NCI-H2081 (cell line): ENCODE measurements at regions not wholly inside any gene's neighbourhood (a gene's known extent, or its start where the extent isn't known, plus 50 kb on each side); places are given as distances from the start of the nearest gene placed in this dataset.

Experiments
- DNase-seq, 2 experiments: peaks; one replicate each; lab custom pipeline; 2025; lab: John Stamatoyannopoulos, UW

DNA sequence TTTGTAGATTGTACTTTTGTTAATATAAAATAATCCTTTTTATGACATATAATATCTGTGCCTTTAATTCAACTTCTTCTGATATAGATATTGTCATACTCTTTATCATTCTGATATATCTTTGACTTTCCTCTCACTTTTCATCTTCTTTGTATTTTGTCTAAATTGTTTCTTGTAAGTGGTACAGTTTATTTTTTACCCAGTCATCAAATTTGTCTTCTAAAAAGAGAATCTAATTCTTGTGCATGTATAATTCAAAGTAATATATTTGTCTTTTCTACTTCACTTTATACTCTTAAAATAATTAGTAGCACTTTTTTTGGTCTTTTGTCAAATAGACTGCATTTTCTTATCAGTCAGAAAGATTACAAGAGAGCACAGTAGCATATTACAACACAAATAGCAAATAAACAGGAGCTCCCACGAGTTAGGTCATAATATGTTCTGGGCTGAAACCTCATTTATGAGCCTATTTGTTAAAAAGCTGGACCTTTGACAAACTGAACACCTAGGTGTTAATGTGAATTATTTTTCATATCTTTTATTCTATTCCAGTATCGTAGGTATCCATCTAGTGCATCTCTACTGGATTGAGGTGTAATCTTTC is 379.7 kb upstream of the B3GALT2 start:
- no peak for DNase-seq

DNA sequence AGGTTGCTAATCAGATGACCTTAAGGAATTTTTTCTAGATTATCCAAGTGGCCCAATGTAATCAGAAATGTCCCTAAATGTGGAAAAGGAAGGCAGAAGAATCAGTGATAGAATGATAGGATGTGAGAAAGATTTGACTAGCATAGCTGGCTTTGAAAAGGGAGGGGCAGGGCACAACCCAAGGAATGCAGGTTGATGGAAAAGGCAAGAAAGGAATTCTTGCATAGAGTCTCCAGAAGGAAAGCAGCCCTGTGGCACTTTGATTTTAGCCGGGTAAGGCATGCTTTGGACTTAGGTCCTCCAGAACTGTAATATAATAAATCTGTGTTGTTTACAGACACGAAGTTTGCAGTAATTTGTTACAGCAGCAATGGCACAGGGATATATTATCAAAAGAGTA is 375.7 kb upstream of the B3GALT2 start:
- no peak for DNase-seq

DNA sequence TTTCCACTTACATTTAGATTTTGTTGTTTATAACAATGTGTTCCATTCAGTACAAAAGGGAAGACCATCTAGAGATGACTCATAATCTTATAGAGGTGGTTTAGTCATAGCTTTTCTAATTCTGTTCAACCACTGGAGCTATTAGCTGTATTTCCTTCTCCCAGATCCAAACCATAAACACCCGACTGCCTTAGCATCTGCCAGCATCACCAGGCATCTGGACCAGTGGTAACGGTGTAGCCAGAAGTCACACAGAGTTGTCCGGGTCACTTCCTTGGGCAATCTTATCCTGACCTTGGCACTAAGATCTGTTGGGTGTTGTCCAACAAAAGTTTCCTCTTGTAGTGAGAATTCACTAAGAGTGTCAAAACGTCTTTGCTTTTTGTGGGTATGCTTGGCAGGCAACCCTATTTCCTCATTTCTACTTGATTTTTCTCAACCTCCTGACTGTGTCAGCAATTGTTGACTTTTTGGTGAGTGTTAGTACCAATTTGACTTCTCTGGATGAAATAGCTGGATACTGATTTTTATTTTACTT is 372.1 kb upstream of the B3GALT2 start:
- DNase-seq, result no peak

DNA sequence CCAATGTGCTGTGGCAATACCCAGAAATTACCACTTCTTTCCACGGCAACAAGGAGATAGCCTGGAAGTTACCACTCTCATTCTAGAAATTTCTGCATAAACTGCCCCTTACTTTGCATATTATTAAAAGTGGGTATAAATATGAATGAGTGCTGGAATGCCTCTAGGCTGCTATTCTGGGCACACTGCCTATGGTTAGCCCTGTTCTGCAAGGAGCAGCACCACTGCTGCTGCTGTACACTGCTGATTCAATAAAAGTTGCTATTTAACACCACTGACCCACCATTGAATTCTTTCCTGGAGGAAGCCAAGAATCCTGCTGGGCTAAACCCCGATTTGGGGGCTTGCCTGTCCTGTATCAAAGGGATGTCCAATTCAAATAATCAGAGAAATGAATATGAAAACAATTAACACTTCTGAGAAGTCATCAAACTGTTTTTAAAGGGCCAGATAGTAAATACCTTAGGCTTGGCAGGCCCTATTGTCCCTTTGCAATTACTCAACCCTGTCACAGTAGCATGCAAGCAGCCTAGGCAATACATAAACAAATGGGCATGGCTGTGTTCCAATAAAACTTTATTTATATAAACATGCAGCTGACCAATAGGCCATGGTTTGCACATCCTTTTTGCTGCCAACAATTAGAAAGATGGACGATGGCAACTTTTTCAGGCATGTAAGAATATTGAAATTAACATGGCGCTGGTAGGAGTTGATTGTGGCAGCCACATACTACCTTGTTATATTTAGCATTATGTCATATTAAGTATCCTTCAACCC is 369.4 kb upstream of the B3GALT2 start:
- DNase-seq, result no peak

DNA sequence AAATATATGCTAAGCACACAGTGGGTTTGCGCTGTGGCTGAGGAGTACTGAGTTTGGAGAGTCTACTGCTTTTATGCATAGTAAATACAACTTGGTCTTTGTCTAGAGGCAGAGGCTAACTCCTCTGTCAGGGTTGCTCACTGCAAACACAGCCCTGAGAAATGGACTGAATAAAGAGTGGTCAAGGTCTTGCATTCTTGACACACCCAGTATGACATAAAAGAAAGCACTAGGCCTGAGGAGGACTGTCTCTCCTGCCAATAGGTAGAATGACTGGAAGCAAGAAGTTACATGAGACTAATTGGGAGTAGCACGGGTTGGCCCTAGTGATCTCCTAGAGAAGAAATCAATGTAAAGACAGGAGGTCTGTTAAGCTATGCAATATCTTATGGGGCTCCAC is 367.2 kb upstream of the B3GALT2 start:
- no peak for DNase-seq

DNA sequence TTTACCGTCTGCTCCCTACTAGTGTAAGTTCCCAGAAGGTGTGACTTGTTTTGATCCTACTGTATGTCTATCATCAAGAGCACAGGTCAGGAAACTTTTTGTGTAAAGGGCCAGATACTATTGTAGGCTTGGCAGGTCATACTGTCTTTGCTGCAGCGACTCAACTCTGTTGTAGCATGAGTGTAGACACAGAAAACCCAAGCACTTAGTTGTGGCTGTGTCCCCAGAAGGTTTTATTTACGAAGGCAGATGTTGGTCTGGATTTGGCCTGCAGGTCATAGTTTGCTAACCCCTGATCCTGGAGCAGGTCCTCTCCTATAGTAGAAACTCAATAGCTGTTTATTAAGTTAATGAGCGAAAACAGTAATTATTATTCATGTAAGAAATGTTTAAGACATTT is 365.9 kb upstream of the B3GALT2 start:
- no peak for DNase-seq

DNA sequence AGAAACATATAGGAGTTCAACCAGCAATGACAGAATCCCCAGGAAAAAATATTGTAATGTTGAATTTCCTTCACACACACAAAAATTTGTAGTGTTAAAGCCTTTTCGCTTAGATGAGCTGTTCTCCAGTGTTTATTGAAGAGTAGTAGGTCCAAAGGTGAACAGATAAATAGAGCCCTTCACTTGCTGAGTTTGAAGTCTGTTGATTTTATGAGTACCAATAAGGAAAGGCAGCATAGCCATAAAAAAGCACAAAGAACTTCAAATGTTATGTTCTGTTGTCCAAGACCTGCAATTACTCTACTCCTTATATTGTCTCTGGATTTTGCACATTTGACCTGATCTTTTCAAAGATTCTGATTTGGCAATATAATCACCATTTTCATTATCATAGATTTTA is 362.7 kb upstream of the B3GALT2 start:
- DNase-seq, result no peak

DNA sequence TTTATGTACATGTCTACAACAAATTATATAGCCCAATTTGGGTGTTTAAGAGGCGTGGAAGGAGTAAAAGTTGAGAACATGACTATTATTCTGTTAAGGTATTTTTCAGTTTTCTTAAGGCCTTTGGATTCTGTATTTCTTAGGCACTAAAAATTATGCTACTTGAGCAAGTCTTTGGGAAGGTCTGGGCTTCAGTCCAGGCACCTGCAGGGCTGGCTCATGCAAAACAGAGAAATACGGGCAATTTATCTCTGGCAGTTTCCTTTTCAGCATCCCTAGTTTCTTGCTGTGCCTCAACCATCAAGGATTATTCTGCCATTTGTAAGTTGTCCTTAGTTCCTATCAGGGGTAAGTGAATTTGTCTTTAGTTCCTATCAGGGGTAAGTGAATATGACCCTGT is 358.8 kb upstream of the B3GALT2 start:
- no peak for DNase-seq

DNA sequence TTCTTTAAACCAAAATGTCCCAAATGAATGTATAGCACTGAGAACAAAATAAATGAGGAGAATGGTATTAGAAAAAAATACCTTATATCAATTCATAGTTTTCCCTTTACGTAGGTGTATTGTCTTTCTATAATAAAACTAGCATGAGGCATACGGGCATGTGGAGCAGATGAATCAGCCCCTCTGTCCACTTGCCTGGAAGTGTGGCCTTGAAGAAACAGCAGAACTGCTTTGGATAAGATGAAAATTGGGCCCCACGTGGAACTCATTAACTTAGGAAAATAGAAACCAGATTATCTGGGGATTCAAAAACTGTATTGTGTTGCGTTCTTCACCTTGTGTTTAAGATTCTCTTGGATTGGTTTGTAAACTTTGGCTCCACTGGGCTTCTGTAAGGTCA is 356.8 kb upstream of the B3GALT2 start:
- DNase-seq, result no peak

DNA sequence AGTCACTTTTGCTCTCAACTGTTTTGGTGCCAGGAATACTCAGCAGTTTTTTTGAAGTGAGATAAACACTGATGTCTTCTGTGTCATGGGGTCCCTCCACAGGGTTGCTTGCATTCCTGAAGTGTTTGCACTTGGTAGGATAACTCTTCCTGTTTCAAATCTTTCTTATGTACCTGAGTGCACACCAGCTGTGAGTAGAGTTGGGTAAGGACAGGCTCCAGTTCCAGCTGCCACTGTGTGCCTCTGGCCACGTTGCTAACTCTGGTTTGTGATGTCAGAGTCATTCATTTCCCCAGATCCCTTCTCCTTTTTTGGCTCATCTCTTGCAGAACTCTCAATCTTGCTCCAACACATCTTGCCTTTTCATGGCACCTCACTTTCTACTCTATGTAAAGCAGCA is 356.3 kb upstream of the B3GALT2 start:
- DNase-seq, result no peak

DNA sequence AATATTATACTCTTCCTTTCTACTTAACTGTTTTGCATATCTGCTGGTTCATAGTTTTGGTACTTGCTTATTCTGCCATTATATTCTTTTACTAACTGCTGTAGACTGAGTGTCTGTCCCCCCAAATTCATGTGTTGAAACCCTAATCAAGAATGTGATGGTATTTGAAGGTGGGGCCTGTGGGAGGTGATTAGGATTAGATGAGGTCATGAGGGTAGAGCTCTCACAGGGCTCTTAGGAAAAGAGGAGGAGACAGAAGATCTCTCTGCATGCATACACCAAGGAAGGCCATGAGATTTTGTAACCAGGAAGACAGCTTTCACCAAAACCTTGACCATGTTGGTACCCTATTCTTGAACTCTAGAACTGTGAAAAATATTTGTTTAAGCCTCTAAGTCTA is 354.1 kb upstream of the B3GALT2 start:
- no peak for DNase-seq

DNA sequence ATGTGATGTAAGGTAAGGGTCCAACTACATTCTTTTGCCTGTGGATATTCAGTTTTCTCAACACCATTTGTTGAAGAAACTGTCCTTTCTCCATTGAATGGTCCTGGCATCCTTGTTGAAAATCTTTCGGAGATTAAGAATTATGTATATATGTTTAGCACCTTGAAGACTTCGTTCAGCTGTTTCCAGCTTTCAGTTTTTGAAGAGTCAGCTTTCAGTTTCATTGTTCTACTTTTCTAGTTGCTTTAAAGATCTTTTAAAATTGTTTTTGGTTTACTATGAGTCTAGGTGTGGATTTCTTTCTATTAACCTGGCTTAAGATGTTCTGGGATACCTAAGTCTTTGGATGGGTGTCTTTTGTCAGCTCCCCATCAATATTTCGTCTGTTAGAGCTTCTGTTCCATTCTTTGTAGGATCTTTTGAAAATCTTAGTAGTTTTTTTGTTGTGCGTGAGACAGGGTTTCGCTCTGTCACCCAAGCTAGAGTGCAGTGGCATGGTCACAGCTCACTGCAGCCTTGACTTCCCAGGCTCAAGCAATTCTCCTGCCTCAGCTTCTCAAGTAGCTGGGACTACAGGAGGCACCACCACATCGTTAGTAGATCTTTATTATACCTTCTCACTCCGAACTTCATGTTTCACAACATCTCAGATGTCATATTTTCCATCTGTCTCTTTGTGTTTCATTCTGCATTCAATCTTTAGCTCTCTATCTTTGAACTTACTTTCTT is 353.5 kb upstream of the B3GALT2 start:
- no peak for DNase-seq

DNA sequence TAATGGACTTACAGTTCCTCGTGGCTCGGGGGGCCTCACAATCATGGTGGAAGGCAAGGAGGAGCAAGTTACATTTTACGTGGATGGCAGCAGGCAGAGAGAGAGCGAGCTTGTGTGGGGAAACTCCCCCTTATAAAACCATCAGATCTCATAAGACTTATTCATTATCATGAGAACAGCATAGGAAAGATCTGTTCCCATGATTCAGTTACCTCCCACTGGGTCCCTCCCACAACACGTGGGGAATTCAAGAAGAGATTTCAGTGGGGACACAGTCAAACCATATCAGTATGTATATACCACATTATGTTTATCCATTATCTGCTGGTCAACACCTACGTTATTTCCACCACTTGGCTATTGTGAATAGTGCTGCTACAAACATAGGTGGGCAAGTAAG is 352.3 kb upstream of the B3GALT2 start:
- no peak for DNase-seq

DNA sequence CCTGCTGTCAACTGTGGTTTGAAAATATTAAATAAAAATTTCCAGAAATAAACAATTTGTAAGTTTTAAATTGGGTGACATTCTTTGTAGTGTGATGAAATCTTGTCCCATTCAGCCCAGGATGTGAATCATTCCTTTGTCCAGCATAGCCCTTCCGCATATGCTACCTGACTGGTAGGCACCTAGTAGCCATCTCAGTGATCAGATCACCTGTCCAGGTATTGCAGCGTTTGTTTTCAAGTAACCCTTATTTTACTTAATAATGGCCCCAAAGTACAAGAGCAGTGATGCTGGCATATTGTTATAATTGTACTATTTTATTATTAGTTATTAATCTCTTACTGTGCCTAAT is 351.6 kb upstream of the B3GALT2 start:
- DNase-seq, result no peak

DNA sequence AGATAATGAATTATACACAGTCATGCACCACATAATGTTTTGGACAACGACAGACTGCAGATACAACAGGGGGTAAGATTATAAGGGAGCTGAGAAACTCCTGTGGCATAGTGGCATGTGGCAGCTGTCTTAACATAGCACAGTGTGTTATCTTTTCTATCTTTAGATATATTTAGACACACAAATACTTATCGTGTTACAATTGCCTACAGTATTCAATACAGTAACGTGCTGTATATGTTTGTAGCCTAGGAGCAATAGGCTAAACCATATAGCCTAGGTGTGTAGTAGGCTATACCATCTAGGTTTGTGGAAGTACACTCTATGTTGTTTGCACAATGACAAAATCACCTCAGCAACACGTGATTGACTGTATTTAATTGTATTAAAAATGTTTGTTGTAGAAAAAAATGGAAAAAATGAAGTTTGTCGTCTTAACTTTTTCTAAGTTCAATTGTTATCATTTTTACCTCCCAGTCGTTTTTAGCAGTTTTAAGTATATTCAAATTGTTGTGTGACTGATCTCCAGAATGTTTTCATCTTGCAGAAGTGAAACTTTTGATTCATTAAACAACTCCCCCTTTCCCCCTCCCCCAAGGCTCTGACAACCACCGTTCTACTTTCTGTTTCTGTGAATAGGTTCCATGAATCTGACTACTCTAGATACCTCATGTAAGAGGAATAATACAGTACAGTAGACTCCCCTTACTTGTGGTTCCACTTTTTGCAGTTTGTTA is 351.0 kb upstream of the B3GALT2 start:
- no peak for DNase-seq

DNA sequence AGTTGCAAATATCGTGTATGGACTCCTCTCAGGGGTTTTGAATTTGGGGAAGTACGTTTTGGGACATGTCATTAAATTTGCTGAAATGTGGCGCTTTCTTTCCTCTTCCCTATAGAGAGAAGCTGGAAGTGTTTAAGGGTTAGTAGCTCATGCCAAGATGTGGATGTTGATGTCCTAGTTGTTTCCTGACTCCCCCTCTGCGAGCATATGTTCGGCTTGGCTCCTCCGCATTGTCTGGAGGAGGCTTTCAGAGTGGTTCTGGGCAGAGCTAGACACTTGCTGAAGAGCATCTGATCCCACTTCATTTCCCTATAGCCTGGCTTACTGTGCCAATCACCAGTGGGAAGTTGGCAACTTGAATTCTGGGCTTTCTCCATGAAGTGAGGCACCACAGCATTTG is 347.4 kb upstream of the B3GALT2 start:
- DNase-seq, result no peak

DNA sequence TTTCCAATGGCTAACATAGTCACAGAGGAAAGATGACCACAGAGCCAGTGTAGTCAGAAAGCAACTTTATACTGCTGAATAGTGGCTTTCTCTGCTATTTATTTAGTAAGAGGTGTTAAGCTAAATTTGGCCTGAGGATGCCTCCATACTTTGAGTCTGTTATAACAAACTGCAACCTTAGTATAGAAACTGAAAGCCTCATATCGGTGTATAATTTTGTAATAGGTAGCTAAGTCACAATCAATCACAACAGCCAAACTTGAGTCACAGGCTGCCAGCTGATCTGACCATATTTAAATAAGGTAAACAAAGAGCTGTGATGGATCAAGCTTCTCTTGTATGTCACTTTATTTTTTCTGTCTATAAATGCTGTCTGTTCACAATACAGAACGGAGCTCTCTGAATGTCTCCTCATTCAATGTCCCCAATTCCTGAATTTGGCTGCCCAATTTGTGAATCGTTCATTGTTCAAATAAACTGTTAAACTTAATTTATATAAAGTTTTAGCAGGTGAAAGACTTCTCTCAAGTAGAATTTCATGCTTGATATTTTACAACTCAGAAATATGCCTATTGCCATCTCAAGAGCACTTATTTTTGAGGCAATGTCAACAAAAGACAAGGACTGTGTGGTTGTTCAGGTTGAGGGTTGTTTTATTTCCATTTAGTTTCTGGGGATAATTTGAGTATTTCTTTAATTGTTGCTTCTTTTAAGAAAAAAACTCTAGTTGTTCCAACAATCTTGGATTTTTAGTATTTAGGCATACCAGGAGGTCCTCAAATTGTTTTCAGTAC is 339.7 kb upstream of the B3GALT2 start:
- no peak for DNase-seq

DNA sequence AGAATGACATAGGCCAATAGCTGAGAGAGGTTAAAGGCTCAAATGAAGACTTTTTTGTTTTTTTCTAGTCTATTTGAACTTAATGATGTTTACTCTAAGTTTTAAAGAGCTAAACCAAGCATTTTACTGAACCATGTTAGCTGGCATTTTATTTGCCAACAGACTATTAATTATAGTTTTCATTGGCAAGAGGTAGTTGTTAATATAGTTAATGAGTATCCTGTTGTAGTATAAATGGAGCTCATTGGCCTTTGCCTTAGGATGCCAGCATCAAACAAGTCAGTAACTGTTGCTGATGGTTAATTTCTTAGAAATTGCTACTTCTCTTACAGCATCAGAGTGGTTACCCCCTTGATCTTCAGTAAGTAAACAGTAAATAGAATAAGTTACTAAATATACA is 339.0 kb upstream of the B3GALT2 start:
- DNase-seq, result no peak

DNA sequence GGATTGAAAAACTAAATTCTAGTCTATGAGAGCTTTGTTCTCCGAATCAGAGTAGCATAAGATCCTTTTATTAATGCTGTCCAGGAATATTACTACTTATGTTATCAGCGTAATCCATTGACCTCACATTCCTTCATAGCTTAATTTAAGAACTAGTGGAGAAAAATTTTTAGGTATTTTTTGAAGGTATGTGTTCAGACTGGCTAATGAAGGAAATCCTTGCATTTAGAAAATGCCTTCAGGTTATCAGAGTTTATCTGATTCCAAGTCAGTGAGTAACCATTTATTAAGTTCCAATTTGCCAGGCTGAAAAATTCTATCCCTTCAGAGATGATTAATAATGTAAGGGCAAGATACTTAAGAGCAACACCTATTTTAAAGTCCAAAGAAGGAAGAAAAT is 338.2 kb upstream of the B3GALT2 start:
- no peak for DNase-seq

DNA sequence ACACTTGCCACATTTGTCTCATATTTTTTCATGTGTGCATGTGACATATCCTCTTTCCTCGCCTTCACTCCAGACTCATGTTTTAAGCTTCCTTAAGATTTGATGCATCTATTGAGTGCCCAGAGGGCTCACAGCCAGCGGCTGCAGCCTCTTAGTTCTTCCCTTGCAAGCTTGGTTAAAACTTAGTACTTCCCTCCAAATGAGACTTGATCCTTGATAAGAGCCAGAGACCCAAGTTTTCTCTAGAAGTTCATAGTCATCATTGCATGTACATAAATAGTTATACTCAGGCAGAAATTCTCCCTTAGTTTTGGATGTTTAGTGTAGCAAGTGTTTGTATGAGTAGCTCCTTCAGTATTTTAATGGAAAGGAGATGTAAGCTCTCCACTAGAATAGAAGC is 337.6 kb upstream of the B3GALT2 start:
- DNase-seq, result no peak

DNA sequence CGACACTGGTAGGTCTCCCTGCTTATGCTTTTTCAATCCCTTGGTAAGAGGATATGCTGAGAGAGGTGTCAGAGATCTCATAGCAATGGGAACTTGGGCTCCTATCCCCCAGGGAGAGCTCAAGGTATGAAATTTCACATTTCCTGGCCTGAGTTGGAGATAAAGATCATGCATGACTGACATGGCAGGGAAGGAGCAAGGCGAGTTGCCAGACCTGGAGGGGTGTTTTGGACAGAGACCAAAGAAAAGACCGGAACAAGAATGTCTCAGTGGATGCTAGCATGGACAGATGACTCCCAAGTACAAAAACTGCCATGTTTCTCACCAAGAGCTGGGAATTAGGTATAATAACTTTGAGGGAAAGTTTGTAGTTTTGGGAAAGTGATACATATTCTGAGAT is 334.1 kb upstream of the B3GALT2 start:
- no peak for DNase-seq

DNA sequence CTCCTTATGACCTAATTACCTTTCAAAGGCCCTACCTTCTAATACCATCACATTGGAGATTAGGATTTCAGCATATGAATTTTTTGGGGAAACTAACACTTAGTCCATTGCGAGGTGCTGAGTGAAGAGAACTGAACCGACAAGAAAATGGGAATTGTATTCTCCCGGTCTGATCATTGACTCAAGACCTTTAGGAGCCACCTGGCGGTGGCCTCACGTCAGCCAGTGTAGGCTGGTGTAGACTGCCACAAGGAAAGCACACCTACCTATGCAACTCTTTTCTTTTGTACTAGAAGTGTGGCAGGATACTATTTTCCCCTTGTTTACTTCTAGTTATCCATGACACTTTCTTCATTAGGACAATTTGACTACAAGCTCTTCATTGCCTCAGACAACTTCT is 333.5 kb upstream of the B3GALT2 start:
- DNase-seq, result no peak
